ENCODE measurements at regions not wholly inside any gene's neighbourhood (a gene's known extent, or its start where the extent isn't known, plus 50 kb on each side); places are given as distances from the start of the nearest gene placed in this dataset.
"Not testable (repeated sequence)": the region's sequence is repeated elsewhere in the genome, so short reads cannot be mapped to it uniquely, and the experiment has no call there.

DNA sequence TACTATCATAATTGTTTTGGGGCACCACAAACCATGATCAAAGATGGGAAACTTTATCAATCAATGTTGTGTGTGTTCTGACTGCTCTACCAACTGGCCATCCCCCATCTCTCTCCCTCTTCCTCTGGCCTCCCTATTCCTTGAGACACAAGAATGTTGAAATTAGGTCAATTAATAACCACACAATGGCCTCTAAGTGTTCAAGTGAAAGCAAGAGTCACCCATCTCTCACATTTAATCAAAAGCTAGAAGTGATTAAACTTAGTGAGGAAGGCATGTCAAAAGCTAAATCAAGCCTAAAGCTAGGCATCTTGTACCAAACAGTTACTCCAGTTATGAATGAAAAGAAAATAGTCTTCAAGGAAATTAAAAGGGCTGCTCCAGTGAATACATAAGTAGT, 390.3 kb upstream of the NFIA start:
- DNase-seq (ENCODE audit: insufficient read length, low spot score): no peak
- FAIRE-seq: no peak

- not testable (repeated sequence) for DNase-seq (ENCODE audit: insufficient read length, low spot score); FAIRE-seq
These were observed 394.1 kb upstream of the NFIA start for GRCh38 chr1:60688221-60688620.

DNA sequence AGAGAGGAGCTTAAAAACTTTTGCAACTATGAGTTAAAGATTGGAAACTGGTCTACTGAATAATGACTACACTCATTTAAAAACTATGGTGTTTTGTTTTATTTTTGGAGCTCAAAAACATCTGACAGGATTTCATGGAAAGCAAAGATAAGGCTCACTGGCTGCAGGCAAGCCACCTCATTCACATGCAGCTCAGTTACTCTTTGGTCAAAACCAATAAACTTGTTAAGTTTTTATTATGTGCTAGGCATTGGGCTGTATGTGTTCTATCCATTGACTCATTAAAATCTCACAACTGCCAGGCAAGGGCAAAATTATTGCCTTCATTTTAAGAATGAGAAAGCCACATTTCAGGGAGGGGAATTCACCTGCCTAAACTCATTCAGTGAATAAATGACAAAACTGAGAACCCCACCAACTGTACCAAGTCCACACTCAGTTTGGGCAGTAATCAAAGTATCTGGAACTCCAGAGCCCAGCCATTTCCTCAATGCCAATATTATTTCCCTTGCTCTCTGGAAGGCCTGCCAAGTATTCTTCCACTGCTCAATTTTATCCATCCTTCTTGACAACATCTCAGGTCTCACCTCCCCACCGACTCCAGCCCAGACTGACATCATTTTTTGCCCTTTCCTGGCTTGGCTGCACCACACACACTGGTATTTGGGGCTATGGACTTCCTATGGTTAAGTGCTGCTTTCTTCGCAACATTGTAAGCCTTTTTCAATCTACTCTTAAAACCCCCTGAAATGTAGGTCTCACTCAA, 401.1 kb upstream of the NFIA start:
- no peak for DNase-seq (ENCODE audit: insufficient read length, low spot score)
- FAIRE-seq: no peak

DNA sequence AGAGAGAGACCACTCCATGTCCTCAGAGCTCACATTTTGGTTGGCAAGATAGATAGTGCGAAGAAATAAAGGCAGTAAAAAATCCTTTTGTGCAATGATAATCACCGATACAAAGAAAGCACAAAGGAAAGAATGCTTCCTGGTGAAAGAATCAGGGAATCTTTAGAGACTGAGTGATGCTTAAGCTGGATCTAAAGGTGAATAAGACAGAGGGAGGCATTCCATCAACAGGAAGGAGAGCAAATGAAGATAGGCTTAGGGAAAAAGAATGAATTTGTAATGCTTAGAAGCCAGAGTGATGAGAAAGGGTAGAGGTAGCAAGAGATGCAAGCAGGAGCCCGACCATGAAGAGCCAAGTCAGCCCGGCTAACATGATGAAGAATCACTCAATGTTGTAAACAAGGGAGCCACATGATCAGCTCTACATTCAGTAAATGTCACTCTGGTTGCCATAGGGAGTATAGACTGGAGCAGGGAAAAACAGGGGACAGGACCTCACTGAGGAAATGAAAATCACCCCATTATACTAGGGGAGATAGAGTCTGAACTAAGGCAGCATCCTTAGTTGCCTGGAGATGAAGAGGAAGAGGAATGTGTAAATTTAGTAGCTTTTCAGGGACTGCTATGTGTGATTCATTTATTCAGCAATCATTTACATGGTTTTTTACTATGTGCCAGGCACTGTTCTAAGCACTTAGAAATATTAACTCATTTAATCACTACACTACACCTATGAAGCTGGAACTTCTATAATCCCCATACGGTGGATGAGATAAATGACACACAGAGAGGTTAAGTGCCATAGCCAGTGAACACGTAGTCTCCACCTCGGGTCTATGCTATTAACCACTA, 402.6 kb upstream of the NFIA start:
- FAIRE-seq (no peak), DNase-seq (ENCODE audit: insufficient read length, low spot score) (no peak)

DNA sequence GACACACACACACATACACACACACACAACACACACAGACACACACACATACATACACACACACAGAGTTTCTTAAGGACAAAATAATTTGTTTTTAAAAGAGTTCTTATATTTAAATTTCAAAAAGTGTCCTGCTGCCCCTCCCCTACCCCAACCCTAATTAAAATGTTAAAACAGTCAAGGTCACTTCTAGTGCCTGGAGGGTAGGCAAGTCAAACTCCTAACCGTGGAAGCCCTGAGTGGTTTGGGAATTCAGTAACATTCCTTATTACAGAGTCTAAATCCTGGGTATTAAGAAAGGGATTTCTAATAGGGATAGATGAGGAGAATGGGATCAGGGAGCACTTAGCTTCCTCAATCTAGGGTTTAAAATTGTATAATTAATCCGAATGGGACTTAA, 403.6 kb upstream of the NFIA start:
- FAIRE-seq: no peak

GRCh38 chr1:60678391-60678790, 404.0 kb upstream of the NFIA start:
- FAIRE-seq (no peak), DNase-seq (ENCODE audit: insufficient read length, low spot score) (no peak)

More for the DNA sequence above, 403.6 kb upstream of the NFIA start:
- no peak for DNase-seq (ENCODE audit: insufficient read length, low spot score)

DNA sequence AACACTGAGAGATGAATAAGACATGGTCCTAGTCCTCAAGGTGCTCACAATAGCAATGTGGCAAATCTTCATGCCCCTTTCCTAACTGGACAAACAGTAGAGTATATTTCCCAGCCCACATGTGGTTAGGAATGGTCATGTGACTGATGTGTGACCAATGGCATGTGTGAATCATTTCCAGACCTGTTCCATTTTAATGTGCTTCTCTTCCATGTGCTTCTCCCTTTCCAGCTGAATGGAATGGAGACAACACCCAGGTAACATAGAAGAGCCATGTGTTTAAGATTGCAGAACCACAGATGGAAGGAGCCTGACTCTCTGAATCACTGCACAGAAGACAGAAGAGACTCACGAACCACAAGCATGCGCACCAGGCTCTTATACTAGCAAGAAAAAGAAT, 409.9 kb upstream of the NFIA start:
- DNase-seq (ENCODE audit: insufficient read length, low spot score) (no peak), FAIRE-seq (no peak)

GRCh38 chr1:60670302-60670701, 412.1 kb upstream of the NFIA start:
- no peak for DNase-seq (ENCODE audit: insufficient read length, low spot score)
- FAIRE-seq: no peak

DNA sequence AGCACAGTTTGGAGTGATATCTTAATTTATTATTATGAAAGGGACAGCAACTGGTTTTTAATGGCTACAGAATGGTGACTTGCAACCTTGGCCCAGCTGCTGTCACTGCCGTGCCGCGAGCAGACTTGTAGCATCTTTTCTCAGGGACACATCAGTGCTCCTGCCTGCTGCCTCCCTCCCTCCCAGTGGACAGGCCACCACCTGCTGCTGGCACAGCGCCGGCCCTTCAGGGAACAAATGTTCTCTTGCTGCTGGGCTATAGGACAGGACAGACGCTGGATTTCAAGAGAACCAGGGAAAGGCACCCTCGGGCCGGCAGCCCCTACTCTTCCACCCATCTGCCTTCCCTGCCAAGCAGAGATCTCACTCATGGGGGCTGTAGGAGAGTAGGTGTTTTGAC, 413.8 kb upstream of the NFIA start:
- DNase-seq (ENCODE audit: insufficient read length, low spot score) (no peak), FAIRE-seq (no peak)

DNA sequence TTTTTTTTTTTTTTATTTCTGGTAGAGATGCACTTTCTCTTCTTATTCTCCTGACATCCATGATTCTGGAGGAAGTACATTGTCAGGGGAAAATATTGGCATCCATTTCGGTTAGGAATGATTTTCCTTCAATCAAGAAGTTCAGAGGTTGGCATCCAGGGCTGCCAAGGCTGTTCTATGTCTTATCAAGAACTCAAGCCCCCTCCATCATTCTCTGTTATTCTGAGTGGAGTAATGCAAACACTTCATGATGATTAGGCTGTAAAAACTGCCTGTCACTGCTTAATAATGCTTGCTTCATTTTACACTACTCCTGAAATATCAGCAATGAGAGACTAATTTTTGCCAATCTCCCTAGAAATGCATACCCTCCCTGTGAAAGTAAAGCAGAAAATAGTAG, 417.1 kb upstream of the NFIA start:
- no peak for FAIRE-seq
- no peak for DNase-seq (ENCODE audit: insufficient read length, low spot score)

DNA sequence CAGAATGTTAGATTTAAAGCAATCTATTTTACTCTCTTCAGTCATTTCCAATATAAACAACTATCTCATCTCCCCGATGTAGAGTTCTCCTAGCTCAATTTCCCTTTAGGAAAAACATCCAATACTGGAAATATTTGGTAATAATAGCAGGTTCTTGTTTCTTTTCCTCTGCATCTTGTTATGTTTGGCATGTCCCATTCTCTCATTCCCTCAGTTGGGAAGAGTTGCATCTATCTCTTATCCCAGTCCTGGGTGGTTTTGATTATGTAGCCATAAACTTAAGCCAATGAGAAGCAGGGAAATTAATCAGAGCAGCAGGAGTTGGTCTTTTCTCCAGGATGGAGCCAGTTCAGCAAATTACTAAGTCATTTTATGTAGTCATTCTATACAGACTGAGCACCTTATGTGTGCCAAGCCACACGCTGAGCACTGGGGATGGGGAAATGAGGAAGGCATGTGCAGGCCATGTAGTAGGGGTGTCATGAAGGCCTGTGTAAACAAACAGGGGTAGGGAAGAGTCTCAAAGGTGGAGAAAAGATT, 418.2 kb upstream of the NFIA start:
- FAIRE-seq: no peak
- DNase-seq (ENCODE audit: insufficient read length, low spot score): no peak

DNA sequence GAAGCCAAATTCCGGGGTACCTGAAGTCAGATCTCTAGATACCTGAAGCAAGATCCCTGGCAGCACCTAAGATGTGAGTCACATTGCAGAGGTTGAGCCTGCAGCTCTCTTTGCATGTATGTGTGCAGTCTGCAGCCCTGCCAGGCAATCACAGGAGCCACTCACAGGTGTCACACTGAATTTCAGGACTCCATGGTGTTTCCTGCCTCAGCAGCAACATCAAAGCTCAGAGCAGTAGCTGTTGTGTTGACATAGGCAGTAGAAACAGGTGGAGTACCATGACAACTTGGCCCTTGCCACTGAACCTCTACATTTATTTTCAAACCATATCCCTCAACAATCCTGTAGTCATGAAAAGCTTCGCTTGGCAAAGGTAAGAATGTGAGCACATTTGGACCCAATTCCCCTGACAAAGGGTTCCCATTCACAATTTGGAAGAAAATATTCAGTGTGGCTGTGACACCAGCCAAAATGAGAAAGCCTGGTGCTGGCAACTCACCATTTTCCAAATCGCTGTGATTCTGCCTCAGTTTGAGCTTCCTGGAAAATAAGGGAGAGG, 419.8 kb upstream of the NFIA start:
- no peak for DNase-seq (ENCODE audit: insufficient read length, low spot score)
- FAIRE-seq: no peak

DNA sequence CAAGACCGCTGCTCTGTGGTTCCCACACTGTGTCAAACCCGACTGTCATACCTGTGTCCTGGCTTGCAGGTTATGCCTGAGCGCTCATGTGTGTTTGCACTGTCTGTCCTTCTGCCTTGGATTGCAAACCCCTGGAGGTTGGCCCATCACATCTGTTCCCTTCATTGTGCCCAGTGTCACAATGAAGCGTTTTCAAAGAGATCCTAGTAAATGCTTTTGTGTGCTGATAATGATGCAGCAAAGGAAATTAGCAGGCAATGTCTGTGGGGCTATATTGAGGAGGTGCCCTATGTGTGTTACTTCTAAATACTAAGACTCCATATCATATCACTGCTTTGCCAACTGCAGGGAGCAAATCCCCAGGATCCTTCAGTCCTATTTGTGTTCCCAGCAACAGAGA, 424.4 kb upstream of the NFIA start:
- FAIRE-seq (no peak), DNase-seq (ENCODE audit: insufficient read length, low spot score) (no peak)

GRCh38 chr1:60655679-60656355, 426.5 kb upstream of the NFIA start:
- no peak for FAIRE-seq
- no peak for DNase-seq (ENCODE audit: insufficient read length, low spot score)

DNA sequence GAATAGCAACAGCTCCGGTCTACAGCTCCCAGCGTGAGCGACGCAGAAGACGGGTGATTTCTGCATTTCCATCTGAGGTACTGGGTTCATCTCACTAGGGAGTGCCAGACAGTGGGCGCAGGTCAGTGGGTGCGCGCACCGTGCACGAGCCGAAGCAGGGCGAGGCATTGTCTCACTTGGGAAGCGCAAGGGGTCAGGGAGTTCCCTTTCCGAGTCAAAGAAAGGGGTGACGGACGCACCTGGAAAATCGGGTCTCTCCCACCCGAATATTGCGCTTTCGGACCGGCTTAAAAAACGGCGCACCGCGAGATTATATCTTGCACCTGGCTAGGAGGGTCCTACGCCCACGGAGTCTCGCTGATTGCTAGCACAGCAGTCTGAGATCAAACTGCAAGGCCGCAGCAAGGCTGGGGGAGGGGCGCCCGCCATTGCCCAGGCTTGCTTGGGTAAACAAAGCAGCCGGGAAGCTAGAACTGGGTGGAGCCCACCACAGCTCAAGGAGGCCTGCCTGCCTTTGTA, 442.3 kb upstream of the NFIA start:
- DNase-seq (ENCODE audit: insufficient read length, low spot score); FAIRE-seq: not testable (repeated sequence)

GRCh38 chr1:60639287-60639686, 443.1 kb upstream of the NFIA start:
- DNase-seq (ENCODE audit: insufficient read length, low spot score) (no peak), FAIRE-seq (no peak)

DNA sequence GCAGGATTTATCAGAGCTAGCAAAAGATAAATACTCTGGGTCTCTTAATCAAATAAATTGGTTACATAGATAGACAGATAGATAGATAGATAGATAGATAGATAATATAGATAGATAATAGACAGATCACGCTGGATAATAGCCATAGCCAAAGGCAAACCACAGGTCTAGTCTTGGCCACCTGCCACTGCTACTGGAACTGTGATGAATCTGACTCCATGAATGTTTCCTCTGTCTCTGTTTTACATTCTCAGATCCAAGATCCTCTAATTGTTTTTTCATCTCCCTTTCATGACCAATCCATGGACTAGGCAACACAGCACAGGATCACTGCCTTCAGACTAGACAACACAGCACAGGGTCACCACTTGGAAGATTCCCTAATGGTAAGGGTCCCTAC, 444.7 kb upstream of the NFIA start:
- DNase-seq (ENCODE audit: insufficient read length, low spot score) (no peak), FAIRE-seq (no peak)

GRCh38 chr1:60636946-60637345, 445.4 kb upstream of the NFIA start:
- DNase-seq (ENCODE audit: insufficient read length, low spot score): no peak
- FAIRE-seq: no peak

GRCh38 chr1:60634106-60634505, 448.3 kb upstream of the NFIA start:
- DNase-seq (ENCODE audit: insufficient read length, low spot score) (no peak), FAIRE-seq (no peak)

DNA sequence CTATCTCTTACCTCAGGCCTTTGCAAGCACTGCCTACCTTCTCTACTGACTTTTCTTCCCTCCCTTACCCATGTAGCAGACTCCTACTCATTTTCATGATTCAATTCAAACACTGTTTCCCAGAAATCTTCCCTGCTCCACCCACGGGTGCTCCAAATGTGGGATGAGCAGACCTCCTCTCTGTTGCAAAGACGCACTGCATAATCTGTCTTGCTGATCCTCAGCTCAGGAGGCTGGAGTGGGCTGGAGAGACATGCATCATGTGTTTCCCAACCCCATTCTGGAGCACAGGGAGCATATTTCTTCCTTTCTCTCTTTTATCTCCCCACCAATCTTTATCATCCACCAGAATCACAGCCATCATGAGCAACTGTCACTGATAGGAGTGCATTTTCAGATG, 459.9 kb upstream of the NFIA start:
- FAIRE-seq (no peak), DNase-seq (ENCODE audit: insufficient read length, low spot score) (no peak)

- FAIRE-seq: no peak
- no peak for DNase-seq (ENCODE audit: insufficient read length, low spot score)
These were observed 461.0 kb upstream of the NFIA start for GRCh38 chr1:60621368-60621851.

All from GM19239 (cell line).